Upper lobe of left lung (tissue), 4 donors: ENCODE measurements at regions not wholly inside any gene's neighbourhood (a gene's known extent, or its start where the extent isn't known, plus 50 kb on each side); places are given as distances from the start of the nearest gene placed in this dataset.

ENCODE experiments used
- CTCF ChIP-seq, 6 experiments: fragments of 450-650 bp in 4 of 6; fragments of 200-600 bp in 2 of 6; sonication (generic) in 2 of 6; IDR thresholded peaks; one replicate each; pipeline ENCODE4 v1.5.1; 2016 to 2019; ENCODE audit warnings: antibody characterized with exemption in 6 of 6
- EP300 ChIP-seq, 4 donors: sonication (generic); formaldehyde crosslinking; IDR thresholded peaks; one replicate each; pipeline ENCODE4 v1.5.1; 2017; ENCODE audit warnings: antibody characterized with exemption in 4 of 4, control low read depth in 2 of 4
- POLR2A ChIP-seq, 4 donors: fragments of 450-650 bp; IDR thresholded peaks; one replicate each; pipeline ENCODE4 v1.5.1; 2016 to 2017; ENCODE audit warnings: antibody characterized with exemption in 4 of 4, mild to moderate bottlenecking in 2 of 4
- POLR2AphosphoS5 ChIP-seq, 2 donors: sonication (generic); formaldehyde crosslinking; IDR thresholded peaks; one replicate each; pipeline ENCODE4 v1.5.1; 2017; ENCODE audit warnings: antibody characterized with exemption in 2 of 2

GRCh38 chr2:12588986-12589385, 127.8 kb upstream of the TRIB2 start:
- TF ChIP-seq CTCF (IDR thresholded peaks at IDR 0.05) (no peak), POLR2A (IDR thresholded peaks at IDR 0.05) (no peak), POLR2AphosphoS5 (IDR thresholded peaks at IDR 0.05) (no peak), EP300 (IDR thresholded peaks at IDR 0.05) (no peak)
